ENCODE measurements at regions not wholly inside any gene's neighbourhood (a gene's known extent, or its start where the extent isn't known, plus 50 kb on each side); places are given as distances from the start of the nearest gene placed in this dataset.
"Not testable (repeated sequence)": the region's sequence is repeated elsewhere in the genome, so short reads cannot be mapped to it uniquely, and the experiment has no call there.

GRCh38 chr9:134574686-134575085, 66.9 kb upstream of the COL5A1 start:
- DNase-seq, result not testable (repeated sequence)

GRCh38 chr9:134575103-134575900, 66.3 kb upstream of the COL5A1 start:
- no peak for DNase-seq

GRCh38 chr9:134575901-134576176, 65.8 kb upstream of the COL5A1 start:
- no peak for DNase-seq

GRCh38 chr9:134585021-134585561, 56.5 kb upstream of the COL5A1 start:
- no peak for DNase-seq

DNA sequence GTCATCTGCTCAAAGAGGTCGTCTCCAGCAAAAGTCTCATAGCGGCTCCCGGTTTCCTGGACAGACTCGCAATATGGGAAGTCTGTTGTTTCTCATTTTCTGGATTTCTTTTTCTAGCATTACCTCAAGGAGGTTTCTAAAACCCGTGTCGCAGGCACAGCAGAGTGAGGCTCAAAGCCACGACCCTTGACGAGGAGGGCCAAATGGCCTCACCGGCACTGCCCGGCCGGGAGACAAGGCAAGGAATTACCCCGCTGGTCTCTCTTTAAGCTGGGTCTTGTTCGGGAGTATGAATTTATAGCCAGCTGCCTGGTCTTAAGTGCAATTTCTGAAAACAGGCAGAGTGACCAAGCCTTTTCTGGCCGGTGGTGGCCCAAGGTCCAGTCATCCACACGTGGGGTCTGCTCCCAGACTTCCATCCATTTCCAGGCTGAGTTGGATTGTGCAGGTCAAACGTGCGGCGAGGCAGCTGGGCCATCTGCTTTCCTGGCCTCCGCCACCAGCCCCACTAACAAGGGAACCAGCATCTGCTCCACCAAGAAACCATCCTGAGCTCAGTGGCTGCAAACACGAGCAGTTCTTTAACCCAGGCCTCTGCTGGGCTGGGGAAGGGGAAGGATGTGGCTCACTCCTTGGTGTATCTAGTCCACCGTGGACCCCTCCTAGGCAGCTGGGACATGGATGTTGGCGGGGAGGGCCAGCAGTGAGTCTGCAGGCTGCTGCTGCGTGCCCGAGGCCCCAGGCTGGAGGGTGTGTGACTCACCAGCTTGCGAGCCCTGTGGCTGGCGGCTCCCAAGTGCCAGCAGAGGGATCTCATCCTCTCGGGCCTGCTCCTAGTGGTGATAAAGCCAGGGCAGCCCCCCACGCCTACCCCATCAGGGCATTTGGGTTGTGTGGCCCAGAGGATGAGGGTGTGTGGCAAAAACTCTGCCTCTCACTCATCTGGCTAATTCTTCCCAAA, 55.6 kb upstream of the COL5A1 start:
- no peak for DNase-seq

DNA sequence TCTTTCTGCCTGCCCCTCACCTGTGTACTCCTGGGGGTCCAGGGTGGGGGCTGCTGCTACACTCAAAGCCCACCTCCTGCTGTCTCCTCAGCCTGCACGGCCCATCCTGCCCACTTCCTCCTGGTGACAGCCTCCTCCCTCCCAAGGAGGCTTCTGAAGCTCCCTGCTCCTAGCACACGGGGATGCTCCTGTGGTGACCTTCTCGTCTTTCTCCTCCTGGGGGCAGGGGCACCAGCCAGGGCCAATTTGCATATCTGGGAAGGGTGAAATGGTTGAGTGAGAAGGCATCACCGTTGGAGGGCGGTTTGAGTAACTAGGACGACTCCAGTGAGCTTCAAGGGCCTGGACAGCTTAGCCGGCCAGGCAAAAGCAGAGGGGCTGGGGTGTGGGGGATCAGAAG, 51.9 kb upstream of the COL5A1 start:
- no peak for DNase-seq

- DNase-seq, result no peak
Observed at GRCh38 chr9:134590240-134591081, 51.1 kb upstream of the COL5A1 start.

GRCh38 chr9:134591082-134591571, 50.5 kb upstream of the COL5A1 start:
- no peak for DNase-seq

DNA sequence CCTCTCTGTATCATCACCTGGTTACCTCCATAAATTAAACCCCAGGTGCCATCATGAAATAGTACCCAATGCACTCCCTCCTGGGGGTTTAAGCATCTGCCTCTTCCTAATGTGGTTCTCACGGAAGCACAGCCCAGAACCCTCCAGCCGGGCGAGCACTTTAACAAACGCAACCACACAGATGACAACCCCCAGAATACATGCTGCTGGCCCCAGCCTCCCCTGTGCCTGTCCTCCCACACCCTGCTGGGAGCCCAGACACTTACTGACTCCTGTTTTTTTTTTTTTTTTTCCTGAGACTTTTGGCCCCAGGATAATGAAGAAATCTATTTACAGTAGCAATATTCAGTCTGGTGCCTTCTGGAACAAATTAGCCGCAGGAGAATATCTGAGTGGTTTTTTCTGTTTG, 50.0 kb upstream of the COL5A1 start:
- DNase-seq, result no peak

All from nucleus accumbens (tissue), 56 donors.